Brain microvascular endothelial cell (primary cell): ENCODE measurements at regions not wholly inside any gene's neighbourhood (a gene's known extent, or its start where the extent isn't known, plus 50 kb on each side); places are given as distances from the start of the nearest gene placed in this dataset.

Experiments used
- DNase-seq: peaks from one replicate; pipeline ENCODE4 v3.0.0-alpha.2; 2020
- H3K27ac ChIP-seq: fragments of 250-450 bp; sonication (Bioruptor Pico); 2 replicates; pipeline ENCODE4 v1.5.1; 2020; ENCODE audit warnings: mild to moderate bottlenecking, moderate library complexity
- H3K27me3 ChIP-seq: fragments of 250-450 bp; sonication (Bioruptor Pico); replicated peaks from 2 replicates; pipeline ENCODE4 v1.5.1; 2020; ENCODE audit warnings: mild to moderate bottlenecking
- H3K36me3 ChIP-seq: fragments of 250-450 bp; sonication (Bioruptor Pico); replicated peaks from 2 replicates; pipeline ENCODE4 v1.5.1; 2020; ENCODE audit warnings: mild to moderate bottlenecking
- H3K4me3 ChIP-seq: 2 replicates; pipeline ENCODE4 v1.5.1; 2011; ENCODE audit warnings: low read depth, mild to moderate bottlenecking, control low read depth, low read length, moderate library complexity
- CTCF ChIP-seq: IDR thresholded peaks from 2 replicates; pipeline ENCODE4 v1.5.1; 2011; ENCODE audit warnings: low read depth, mild to moderate bottlenecking, moderate library complexity, low read length, control low read depth, inconsistent platforms; ENCODE audit errors: missing control alignments
- in situ Hi-C: cut with HindIII; loops from 2 replicates; pipeline ENCODE4 v1.10.0; 2017; ENCODE audit warnings: low sequenced_read_pairs, low pct_ligation_motif_present

- no peak overlapping the region for H3K4me3 ChIP-seq
- no peak for DNase-seq
- H3K27me3 ChIP-seq: no peaks in the 10 kb centered on the region
- H3K36me3 ChIP-seq: no peaks in the 10 kb centered on the region
- no peak overlapping the region for H3K27ac ChIP-seq
- TF ChIP-seq CTCF: no peak
- in situ Hi-C loops: no loop called here
These were observed 239.1 kb upstream of the CFAP20DC start for GRCh38 chr3:59288951-59289350.

DNA sequence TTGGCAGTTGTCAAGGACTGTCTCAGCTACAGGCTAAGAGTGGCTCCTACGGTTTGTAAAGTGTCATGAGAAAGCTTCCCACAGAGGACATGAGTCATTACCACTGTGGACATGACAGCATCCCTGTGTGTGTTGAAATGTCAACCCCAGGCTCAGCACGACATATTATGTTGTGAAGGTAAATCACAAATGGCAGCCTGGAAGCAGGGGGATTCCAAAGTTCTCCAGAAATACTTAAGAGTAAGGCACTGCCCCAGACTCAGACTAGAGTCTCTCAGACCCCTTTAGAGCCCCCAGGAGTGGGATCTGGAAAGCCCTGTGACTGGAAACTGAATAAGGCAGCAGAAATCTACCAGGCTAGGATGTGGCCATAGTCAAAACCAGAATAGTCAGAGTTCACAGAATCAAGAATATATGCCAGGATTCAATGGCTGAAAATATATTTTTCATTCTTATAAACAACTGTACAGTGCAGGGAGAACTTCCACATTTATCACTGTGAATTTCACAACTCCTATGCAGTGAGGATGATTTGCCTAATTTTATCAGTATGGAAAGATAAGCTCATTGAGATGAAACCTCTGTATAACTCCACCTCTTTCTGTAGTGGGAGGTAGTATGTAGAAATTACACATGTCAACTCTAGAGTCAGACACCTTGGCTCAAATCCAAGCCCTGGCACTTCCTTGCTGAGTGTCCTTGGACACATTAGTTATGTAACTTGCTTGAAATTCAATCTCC lies 237.1 kb upstream of the CFAP20DC start:
- peak; percentile 18 for DNase-seq
- Histone ChIP-seq H3K27me3 (no peaks in the 10 kb centered on the region), H3K36me3 (no peaks in the 10 kb centered on the region), H3K27ac (no peak overlapping the region), H3K4me3 (no peak overlapping the region)
- in situ Hi-C loops: no loop called here
- no peak for TF ChIP-seq CTCF

- Histone ChIP-seq H3K36me3 (no peaks in the 10 kb centered on the region), H3K27me3 (no peaks in the 10 kb centered on the region), H3K4me3 (no peak overlapping the region), H3K27ac (no peak overlapping the region)
- no peak for TF ChIP-seq CTCF
- DNase-seq: no peak
- in situ Hi-C loops: no loop called here
These were observed 235.7 kb upstream of the CFAP20DC start for GRCh38 chr3:59285560-59285959.

- no peaks in the 10 kb centered on the region for H3K27me3 ChIP-seq
- no peak overlapping the region for H3K4me3 ChIP-seq
- no peak overlapping the region for H3K27ac ChIP-seq
- H3K36me3 ChIP-seq: no peaks in the 10 kb centered on the region
- DNase-seq: no peak
- TF ChIP-seq CTCF: no peak
- in situ Hi-C loops: no loop called here
These were observed 235.1 kb upstream of the CFAP20DC start for GRCh38 chr3:59284926-59285325.

DNA sequence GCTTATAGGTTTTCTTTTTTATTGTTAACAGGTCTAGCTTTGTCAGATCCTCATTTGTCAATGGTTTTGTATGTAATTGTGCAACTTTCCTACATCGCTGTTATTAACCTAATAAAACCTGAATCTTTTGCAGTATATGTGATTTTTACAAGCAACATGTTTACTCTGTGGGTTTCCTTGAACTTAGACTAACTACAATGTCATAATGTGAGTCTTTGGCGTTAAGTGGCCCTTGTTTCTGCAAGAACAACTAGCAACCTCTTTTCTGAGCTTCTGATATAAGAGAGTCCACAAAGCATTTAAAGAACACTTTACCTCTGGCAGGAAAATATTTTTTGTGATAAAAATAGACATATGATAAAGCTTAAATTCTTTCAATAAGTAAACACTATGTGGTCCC lies 230.3 kb upstream of the CFAP20DC start:
- H3K27ac ChIP-seq: no peak overlapping the region
- no peaks in the 10 kb centered on the region for H3K36me3 ChIP-seq
- in situ Hi-C loops: no loop called here
- no peak for TF ChIP-seq CTCF
- no peak for DNase-seq
- no peak overlapping the region for H3K4me3 ChIP-seq
- no peaks in the 10 kb centered on the region for H3K27me3 ChIP-seq

DNA sequence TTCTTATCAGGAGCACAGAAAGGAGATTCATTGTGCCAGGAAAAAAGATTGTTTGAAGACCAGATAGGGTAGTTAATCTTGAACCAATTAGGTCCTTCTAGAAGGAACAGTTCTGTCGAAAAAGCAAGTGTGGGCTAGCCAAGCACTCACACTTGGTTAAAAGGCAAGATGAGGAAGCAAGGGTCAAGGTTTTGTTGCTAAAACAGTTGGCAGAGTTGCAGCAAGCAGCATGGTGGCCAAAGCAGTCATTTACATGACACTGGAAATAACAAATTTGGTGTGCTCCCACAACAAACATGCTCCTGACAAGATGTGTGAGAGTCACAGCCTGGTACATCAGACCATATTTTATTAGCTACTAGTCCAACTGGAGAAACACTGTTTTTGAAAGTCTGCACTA lies 228.0 kb upstream of the CFAP20DC start:
- TF ChIP-seq CTCF: no peak
- in situ Hi-C loops: no loop called here
- Histone ChIP-seq H3K27ac (no peak overlapping the region), H3K27me3 (no peaks in the 10 kb centered on the region), H3K36me3 (no peaks in the 10 kb centered on the region), H3K4me3 (no peak overlapping the region)
- DNase-seq: no peak
